Ishikawa (cell line): ENCODE measurements at regions not wholly inside any gene's neighbourhood (a gene's known extent, or its start where the extent isn't known, plus 50 kb on each side); places are given as distances from the start of the nearest gene placed in this dataset.

Source experiments
- CEBPB ChIP-seq: IDR thresholded peaks from 2 replicates; pipeline ENCODE4 v1.6.1; 2012
- CREB1 ChIP-seq: IDR thresholded peaks from 2 replicates; pipeline ENCODE4 v1.6.1; 2012; ENCODE audit warnings: low read depth
- EGR1 ChIP-seq: IDR thresholded peaks from 2 replicates; pipeline ENCODE4 v1.6.1; 2012
- EP300 ChIP-seq: IDR thresholded peaks from 2 replicates; pipeline ENCODE4 v1.6.1; 2012; ENCODE audit warnings: borderline replicate concordance
- FOXM1 ChIP-seq: IDR thresholded peaks from 2 replicates; pipeline ENCODE4 v1.6.1; 2012; ENCODE audit warnings: low read depth, borderline replicate concordance
- NFIC ChIP-seq: IDR thresholded peaks from 2 replicates; pipeline ENCODE4 v1.6.1; 2012
- RAD21 ChIP-seq: IDR thresholded peaks from 2 replicates; pipeline ENCODE4 v1.6.1; 2012; ENCODE audit warnings: low read depth
- TAF1 ChIP-seq: IDR thresholded peaks from 2 replicates; pipeline ENCODE4 v1.6.1; 2012; ENCODE audit warnings: low read depth, mild to moderate bottlenecking
- TCF12 ChIP-seq: IDR thresholded peaks from 2 replicates; pipeline ENCODE4 v1.6.1; 2012; ENCODE audit warnings: low read depth
- TEAD4 ChIP-seq: IDR thresholded peaks from 2 replicates; pipeline ENCODE4 v1.6.1; 2012
- YY1 ChIP-seq: IDR thresholded peaks from 2 replicates; pipeline ENCODE4 v1.6.1; 2012; ENCODE audit warnings: low read depth
- ZBTB7A ChIP-seq: IDR thresholded peaks from 2 replicates; pipeline ENCODE4 v1.6.1; 2012; ENCODE audit warnings: low read depth
- TF ChIP-seq, protein P1 (sequence below): IDR thresholded peaks from 2 replicates; pipeline ENCODE4 v1.6.1; 2012
- TF ChIP-seq, protein P2 (sequence below): IDR thresholded peaks from 2 replicates; pipeline ENCODE4 v1.6.1; 2012
- TF ChIP-seq, protein P3 (sequence below): IDR thresholded peaks from 2 replicates; pipeline ENCODE4 v1.6.1; 2012; ENCODE audit warnings: low read depth, mild to moderate bottlenecking

DNA sequence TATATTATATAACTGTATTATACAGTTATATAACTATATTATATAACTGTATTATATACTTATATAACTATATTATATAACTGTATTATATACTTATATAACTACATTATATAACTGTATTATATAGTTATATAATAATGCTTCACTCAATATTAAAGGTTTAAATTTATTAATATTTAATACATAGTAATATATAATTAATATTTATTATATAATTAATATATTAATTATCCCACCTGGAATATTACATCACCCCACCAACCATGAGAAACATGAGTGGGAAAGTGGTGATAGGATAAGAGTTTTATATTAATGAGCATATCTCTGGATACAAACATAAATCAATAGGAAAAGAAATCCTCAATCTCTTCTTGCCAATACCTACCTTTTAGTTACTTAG lies 487.1 kb upstream of the LRRTM4 start:
- TF ChIP-seq EGR1, result no peak
- TF ChIP-seq YY1, result no peak
- no peak for TF ChIP-seq NFIC
- no peak for TF ChIP-seq ZBTB7A
- TF ChIP-seq, protein P1, sequence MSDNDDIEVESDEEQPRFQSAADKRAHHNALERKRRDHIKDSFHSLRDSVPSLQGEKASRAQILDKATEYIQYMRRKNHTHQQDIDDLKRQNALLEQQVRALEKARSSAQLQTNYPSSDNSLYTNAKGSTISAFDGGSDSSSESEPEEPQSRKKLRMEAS, result no peak
- TF ChIP-seq, protein P2, sequence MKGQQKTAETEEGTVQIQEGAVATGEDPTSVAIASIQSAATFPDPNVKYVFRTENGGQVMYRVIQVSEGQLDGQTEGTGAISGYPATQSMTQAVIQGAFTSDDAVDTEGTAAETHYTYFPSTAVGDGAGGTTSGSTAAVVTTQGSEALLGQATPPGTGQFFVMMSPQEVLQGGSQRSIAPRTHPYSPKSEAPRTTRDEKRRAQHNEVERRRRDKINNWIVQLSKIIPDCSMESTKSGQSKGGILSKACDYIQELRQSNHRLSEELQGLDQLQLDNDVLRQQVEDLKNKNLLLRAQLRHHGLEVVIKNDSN, result no peak
- TF ChIP-seq CEBPB, result no peak
- TF ChIP-seq, protein P3, sequence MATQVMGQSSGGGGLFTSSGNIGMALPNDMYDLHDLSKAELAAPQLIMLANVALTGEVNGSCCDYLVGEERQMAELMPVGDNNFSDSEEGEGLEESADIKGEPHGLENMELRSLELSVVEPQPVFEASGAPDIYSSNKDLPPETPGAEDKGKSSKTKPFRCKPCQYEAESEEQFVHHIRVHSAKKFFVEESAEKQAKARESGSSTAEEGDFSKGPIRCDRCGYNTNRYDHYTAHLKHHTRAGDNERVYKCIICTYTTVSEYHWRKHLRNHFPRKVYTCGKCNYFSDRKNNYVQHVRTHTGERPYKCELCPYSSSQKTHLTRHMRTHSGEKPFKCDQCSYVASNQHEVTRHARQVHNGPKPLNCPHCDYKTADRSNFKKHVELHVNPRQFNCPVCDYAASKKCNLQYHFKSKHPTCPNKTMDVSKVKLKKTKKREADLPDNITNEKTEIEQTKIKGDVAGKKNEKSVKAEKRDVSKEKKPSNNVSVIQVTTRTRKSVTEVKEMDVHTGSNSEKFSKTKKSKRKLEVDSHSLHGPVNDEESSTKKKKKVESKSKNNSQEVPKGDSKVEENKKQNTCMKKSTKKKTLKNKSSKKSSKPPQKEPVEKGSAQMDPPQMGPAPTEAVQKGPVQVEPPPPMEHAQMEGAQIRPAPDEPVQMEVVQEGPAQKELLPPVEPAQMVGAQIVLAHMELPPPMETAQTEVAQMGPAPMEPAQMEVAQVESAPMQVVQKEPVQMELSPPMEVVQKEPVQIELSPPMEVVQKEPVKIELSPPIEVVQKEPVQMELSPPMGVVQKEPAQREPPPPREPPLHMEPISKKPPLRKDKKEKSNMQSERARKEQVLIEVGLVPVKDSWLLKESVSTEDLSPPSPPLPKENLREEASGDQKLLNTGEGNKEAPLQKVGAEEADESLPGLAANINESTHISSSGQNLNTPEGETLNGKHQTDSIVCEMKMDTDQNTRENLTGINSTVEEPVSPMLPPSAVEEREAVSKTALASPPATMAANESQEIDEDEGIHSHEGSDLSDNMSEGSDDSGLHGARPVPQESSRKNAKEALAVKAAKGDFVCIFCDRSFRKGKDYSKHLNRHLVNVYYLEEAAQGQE, result no peak
- no peak for TF ChIP-seq TEAD4
- TF ChIP-seq EP300, result no peak
- TF ChIP-seq RAD21, result no peak
- TF ChIP-seq TCF12, result no peak
- TF ChIP-seq TAF1, result no peak
- no peak for TF ChIP-seq FOXM1
- no peak for TF ChIP-seq CREB1

DNA sequence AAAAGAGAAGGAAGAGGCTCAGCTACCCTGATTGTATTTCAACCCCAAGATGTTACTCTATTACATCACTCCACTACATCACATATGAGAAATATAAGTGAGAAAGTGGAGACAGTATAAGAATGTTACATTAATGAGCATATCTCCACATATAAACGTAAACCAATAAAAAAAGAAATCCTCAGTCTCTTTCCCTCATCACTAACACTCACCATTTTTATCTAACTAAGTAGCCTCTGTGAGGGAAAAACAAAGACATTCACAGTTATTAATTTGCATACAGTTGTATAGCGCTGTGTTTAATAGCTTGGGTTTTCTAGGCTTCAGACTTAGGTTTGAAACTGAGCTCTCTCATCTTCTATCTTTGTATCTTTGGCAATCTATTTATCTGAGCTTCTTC lies 489.1 kb upstream of the LRRTM4 start:
- no peak for TF ChIP-seq CEBPB
- no peak for TF ChIP-seq TCF12
- TF ChIP-seq, protein P1, result no peak
- TF ChIP-seq EP300, result no peak
- TF ChIP-seq, protein P2, result no peak
- TF ChIP-seq RAD21, result no peak
- TF ChIP-seq YY1, result no peak
- TF ChIP-seq TEAD4, result no peak
- TF ChIP-seq TAF1, result no peak
- TF ChIP-seq, protein P3, result no peak
- TF ChIP-seq CREB1, result no peak
- TF ChIP-seq EGR1, result no peak

DNA sequence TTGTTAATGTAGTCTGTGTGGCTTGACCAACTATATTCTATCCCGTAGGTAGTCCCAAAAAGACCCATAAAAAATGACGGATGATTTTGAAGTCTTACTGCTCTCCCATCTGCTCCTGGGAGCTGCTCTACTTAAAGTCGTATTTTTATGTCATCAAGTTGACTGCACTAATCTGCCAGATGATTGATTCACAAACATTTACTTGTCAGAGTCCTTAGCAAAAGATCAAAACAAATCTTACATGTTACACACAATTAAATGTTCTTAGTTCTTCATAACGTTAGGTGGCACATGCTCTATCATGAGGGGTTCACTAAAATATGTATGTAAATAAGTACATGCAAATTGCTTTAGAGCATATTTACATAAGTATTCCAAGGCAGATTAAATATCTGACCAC lies 498.3 kb upstream of the LRRTM4 start:
- no peak for TF ChIP-seq YY1
- TF ChIP-seq TEAD4, result no peak
- no peak for TF ChIP-seq NFIC
- no peak for TF ChIP-seq RAD21
- TF ChIP-seq FOXM1, result no peak
- TF ChIP-seq, protein P1, result no peak
- TF ChIP-seq, protein P3, result no peak
- no peak for TF ChIP-seq EGR1
- no peak for TF ChIP-seq TCF12
- no peak for TF ChIP-seq CEBPB
- TF ChIP-seq CREB1, result no peak
- TF ChIP-seq EP300, result no peak

DNA sequence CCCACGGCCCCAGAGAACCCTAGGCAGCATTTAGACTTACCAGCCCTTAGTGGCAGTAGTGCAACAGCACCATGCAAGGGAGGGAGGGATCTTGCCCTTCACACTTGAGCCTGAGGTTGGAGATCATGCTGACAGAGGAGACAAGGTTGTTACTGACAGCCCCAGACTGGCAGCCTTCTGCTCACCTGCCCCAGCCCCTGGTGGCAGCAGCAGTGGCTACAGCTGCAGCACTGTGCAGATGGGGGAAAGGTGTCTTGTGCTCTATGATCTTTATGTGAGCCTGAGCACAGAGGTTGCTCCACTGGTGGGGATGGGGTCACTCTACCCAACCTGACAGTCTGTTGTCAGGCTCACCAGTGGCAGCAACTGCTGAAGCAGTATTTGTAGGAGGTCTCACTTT lies 501.2 kb upstream of the LRRTM4 start:
- TF ChIP-seq CEBPB, result no peak
- no peak for TF ChIP-seq TAF1

DNA sequence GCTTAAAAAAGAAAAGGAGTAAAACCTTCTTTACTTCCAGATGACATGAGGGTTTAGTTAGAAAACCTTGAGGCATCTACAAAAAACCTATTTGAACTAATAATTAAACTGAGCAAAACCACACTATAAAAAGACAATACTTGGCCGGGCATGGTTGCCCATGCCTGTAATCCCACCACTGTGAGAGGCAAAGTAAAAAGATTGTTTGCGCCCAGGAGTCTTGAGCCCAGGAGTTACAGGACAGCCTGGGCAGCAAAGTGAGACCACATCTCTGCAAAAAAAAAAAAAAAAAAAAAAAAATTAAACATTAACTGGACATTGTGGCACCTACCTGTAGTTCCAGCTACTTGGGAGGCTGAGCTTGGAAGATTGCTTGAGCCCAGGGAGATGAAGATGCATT lies 502.8 kb upstream of the LRRTM4 start:
- no peak for TF ChIP-seq YY1
- no peak for TF ChIP-seq CEBPB
- TF ChIP-seq NFIC, result no peak
- no peak for TF ChIP-seq TAF1
